HL-60 (cell line): ENCODE measurements at regions not wholly inside any gene's neighbourhood (a gene's known extent, or its start where the extent isn't known, plus 50 kb on each side); places are given as distances from the start of the nearest gene placed in this dataset.

ENCODE experiments used
- DNase-seq, 2 experiments: peaks; one replicate each; pipeline ENCODE4 v3.0.0-alpha.2; 2010 to 2020; ENCODE audit warnings: low read depth in 1 of 2, low spot score in 1 of 2
- H3K27ac ChIP-seq: fragments of 250-450 bp; sonication (Bioruptor Pico); replicated peaks from 2 replicates; pipeline ENCODE4 v1.5.1; 2020; ENCODE audit warnings: mild to moderate bottlenecking, moderate library complexity
- H3K27me3 ChIP-seq: fragments of 250-450 bp; sonication (Bioruptor Pico); 2 replicates; pipeline ENCODE4 v1.5.1; 2021; ENCODE audit warnings: mild to moderate bottlenecking, moderate library complexity; ENCODE audit not compliant: insufficient read depth, poor library complexity, severe bottlenecking
- H3K4me3 ChIP-seq: replicated peaks from 2 replicates; pipeline ENCODE4 v1.5.1; 2011; ENCODE audit warnings: mild to moderate bottlenecking, control low read depth, low read length; ENCODE audit not compliant: insufficient read depth
- GABPA ChIP-seq: IDR thresholded peaks from 2 replicates; pipeline ENCODE4 v1.6.1; 2012; ENCODE audit warnings: low read depth
- POLR2AphosphoS5 ChIP-seq: IDR thresholded peaks from 2 replicates; pipeline ENCODE4 v1.6.1; 2012; ENCODE audit warnings: low read depth
- SPI1 ChIP-seq: IDR thresholded peaks from 2 replicates; pipeline ENCODE4 v1.6.1; 2012; ENCODE audit warnings: low read depth, mild to moderate bottlenecking, borderline replicate concordance
- TF ChIP-seq, protein P1 (sequence below): IDR thresholded peaks from 2 replicates; pipeline ENCODE4 v1.6.1; 2012; ENCODE audit warnings: low read depth; ENCODE audit not compliant: insufficient replicate concordance
- TF ChIP-seq, protein P2 (sequence below): IDR thresholded peaks from one replicate; pipeline ENCODE4 v1.5.1; 2011; ENCODE audit warnings: low read length, control low read depth, inconsistent platforms; ENCODE audit not compliant: insufficient read depth

DNA sequence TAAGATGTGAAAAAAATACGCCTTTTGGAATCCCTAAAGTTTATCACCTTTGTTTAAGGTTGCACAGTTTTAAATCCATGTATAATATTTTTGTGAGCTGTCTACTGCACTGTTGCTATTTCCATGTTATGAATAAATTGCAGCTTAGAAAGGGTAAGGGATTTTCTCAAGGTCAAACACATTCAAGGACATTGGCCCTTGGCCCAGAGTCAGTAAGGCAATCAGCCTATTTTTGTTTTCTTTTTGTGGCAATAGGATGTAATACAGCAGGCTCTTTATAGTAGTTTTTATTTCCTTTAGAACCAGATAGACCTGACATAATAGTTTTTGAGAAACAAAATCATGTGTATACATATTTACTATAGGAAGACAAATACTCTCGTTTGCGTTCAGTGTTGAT, 219.8 kb downstream of the ACTR3B start:
- no peak for DNase-seq
- H3K27me3 ChIP-seq, result peaks cover 3% of the 10 kb centered on the region
- no peak overlapping the region for H3K27ac ChIP-seq
- TF ChIP-seq, protein P1, sequence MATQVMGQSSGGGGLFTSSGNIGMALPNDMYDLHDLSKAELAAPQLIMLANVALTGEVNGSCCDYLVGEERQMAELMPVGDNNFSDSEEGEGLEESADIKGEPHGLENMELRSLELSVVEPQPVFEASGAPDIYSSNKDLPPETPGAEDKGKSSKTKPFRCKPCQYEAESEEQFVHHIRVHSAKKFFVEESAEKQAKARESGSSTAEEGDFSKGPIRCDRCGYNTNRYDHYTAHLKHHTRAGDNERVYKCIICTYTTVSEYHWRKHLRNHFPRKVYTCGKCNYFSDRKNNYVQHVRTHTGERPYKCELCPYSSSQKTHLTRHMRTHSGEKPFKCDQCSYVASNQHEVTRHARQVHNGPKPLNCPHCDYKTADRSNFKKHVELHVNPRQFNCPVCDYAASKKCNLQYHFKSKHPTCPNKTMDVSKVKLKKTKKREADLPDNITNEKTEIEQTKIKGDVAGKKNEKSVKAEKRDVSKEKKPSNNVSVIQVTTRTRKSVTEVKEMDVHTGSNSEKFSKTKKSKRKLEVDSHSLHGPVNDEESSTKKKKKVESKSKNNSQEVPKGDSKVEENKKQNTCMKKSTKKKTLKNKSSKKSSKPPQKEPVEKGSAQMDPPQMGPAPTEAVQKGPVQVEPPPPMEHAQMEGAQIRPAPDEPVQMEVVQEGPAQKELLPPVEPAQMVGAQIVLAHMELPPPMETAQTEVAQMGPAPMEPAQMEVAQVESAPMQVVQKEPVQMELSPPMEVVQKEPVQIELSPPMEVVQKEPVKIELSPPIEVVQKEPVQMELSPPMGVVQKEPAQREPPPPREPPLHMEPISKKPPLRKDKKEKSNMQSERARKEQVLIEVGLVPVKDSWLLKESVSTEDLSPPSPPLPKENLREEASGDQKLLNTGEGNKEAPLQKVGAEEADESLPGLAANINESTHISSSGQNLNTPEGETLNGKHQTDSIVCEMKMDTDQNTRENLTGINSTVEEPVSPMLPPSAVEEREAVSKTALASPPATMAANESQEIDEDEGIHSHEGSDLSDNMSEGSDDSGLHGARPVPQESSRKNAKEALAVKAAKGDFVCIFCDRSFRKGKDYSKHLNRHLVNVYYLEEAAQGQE, result no peak
- no peak overlapping the region for H3K4me3 ChIP-seq

DNA sequence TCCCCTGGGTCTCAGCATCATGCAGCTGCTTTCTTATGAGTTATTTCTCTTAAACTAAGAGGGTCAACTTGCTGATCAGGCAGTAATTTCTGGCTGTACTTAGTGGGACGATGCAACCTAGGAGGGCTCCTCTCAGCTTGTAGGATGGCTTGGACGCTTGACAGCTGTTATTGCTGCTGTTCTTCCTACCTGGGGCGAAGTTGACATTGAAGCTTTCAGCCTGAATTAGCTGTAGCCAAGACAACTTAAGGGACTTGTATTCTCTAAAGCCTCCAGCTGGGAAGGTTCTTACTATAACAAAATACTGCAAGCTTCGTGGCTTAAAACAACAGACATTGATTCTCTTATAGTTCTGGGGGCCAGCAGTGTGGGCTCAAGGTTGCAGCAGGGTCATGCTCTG, 224.9 kb downstream of the ACTR3B start:
- peaks cover 5% of the 10 kb centered on the region for H3K27me3 ChIP-seq
- H3K27ac ChIP-seq, result no peak overlapping the region
- no peak for DNase-seq
- no peak overlapping the region for H3K4me3 ChIP-seq
- TF ChIP-seq GABPA (no peak), SPI1 (no peak), POLR2AphosphoS5 (no peak)
- TF ChIP-seq, protein P1, result no peak
- TF ChIP-seq, protein P2, sequence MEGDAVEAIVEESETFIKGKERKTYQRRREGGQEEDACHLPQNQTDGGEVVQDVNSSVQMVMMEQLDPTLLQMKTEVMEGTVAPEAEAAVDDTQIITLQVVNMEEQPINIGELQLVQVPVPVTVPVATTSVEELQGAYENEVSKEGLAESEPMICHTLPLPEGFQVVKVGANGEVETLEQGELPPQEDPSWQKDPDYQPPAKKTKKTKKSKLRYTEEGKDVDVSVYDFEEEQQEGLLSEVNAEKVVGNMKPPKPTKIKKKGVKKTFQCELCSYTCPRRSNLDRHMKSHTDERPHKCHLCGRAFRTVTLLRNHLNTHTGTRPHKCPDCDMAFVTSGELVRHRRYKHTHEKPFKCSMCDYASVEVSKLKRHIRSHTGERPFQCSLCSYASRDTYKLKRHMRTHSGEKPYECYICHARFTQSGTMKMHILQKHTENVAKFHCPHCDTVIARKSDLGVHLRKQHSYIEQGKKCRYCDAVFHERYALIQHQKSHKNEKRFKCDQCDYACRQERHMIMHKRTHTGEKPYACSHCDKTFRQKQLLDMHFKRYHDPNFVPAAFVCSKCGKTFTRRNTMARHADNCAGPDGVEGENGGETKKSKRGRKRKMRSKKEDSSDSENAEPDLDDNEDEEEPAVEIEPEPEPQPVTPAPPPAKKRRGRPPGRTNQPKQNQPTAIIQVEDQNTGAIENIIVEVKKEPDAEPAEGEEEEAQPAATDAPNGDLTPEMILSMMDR, result no peak

DNA sequence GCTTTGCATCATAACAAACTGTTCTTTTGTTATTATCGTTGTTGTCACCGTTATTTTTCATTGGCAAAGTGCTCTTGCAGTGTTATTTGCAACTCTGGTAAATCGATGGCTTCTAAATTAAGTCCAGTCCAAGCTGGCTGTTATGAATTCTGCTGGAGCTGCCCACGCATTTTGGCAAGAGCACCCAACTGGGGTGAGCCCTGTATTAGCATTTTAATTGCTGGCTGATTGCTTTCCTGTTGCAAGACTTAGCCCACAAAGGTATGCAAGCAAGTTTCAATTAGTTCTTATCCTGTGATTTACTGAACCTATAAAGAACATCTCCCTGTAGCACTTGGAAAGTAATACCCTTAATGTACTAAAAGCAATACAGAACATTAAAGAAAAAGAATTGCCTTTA, 226.8 kb downstream of the ACTR3B start:
- TF ChIP-seq, protein P1, result no peak
- TF ChIP-seq GABPA (no peak), SPI1 (no peak), POLR2AphosphoS5 (no peak)
- TF ChIP-seq, protein P2, result no peak
- DNase-seq, result no peak
- H3K27ac ChIP-seq, result no peak overlapping the region
- H3K27me3 ChIP-seq, result peaks cover 5% of the 10 kb centered on the region
- H3K4me3 ChIP-seq, result no peak overlapping the region

DNA sequence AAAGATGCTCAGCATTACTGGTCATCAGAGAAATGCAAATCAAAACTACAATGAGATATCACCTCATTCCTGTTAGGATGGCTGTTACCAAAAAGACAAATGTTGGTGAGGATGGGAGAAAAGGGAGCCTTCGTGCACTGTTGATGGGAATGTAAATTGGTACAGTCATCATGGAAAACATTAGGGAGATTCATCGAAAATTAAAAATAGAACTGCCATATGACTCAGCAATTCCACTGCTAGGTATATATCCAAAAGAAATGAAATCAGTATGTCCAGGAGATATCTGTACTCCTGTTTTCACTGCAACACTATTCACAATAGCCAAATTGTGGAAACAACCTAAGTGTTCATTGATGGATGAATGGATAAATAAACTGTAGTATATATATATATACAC, 228.1 kb downstream of the ACTR3B start:
- TF ChIP-seq, protein P1, result no peak
- no peak for TF ChIP-seq GABPA
- TF ChIP-seq POLR2AphosphoS5, result no peak
- TF ChIP-seq, protein P2, result no peak
- Histone ChIP-seq H3K27me3 (peaks cover 5% of the 10 kb centered on the region), H3K27ac (no peak overlapping the region), H3K4me3 (no peak overlapping the region)
- DNase-seq, result no peak
